GM18907 (cell line): ENCODE measurements at regions not wholly inside any gene's neighbourhood (a gene's known extent, or its start where the extent isn't known, plus 50 kb on each side); places are given as distances from the start of the nearest gene placed in this dataset.
"Not testable (repeated sequence)": the region's sequence is repeated elsewhere in the genome, so short reads cannot be mapped to it uniquely, and the experiment has no call there.

Source experiments
- ATAC-seq: cut with Tn5 transposase; IDR thresholded peaks from one replicate; pipeline ENCODE4 v1.9.1; 2021; ENCODE audit warnings: mild to moderate bottlenecking, moderate library complexity; ENCODE audit not compliant: unreplicated experiment

DNA sequence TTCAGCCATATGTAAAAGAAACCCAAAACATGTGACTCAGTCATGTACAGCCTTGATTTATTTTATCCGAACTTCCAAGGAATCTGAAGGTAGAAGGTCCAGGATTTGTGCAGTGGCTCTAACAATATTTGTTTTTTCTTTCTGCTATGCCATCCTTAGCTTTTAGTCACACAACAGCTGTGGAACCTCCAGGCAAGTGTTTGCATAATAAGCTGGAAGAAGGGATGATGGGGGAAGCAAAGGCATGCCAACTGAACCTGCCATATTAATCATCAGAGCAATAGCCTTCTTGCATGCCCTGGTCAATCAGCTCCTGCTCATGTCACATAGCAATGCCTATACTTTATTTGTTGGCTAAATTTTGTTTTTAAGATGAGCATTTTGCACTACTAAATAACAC, 444.7 kb upstream of the ARPP21 start:
- no peak for ATAC-seq

DNA sequence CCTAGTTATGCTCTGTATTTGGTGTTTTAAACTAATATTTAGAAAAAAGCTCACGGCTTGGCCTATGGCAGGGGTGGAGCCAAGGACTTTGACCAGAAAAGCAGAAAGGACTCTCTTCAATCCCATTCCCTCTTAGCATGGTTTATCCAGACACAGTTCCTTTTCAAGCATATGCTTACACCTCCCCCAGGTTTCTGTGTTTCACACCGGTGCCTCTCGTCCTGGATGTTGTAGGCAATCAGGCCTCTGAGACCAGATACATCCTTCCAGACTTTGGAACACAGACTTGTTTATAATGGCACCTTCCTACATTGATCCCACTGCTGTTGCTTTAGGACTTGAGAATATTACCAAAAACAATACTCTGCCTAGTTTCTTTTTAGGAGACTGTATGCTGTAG, 440.5 kb upstream of the ARPP21 start:
- ATAC-seq: no peak

DNA sequence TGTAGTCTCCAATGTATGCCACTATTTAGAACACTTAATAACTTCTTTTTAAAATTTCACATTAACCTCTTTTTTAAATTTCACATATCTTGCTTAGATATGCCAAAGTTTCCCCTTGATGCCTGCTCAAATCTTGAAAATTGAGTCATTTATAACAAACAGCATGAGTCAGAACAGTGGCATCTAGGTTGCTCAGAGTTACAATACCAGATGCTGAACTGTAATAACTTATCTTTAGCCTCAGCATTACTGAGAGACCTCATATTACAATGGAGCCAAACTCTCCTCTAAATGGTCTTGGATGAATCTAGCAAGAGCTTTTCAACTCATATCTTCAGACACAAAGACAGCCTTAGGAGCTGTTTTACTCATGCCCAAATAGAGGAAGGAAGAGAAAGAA, 439.3 kb upstream of the ARPP21 start:
- no peak for ATAC-seq

DNA sequence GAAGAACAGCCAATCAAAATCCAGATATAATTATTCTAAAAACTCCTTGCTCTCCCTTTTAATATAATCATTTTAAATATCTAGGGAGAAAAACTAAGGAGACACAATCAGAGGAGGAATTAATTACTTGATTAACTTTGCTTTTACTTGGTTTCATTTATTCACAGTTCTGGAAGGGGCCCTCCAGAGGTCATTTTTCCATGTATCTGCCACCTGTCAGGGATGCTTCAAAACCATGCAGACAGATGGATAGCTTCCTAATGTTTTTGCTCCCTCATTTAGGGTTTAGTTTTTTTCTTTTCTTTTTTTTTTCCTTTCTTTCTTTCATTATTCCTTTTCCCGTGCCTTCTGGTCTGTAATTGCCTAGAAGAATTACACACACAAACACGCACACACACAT, 438.1 kb upstream of the ARPP21 start:
- ATAC-seq: no peak

DNA sequence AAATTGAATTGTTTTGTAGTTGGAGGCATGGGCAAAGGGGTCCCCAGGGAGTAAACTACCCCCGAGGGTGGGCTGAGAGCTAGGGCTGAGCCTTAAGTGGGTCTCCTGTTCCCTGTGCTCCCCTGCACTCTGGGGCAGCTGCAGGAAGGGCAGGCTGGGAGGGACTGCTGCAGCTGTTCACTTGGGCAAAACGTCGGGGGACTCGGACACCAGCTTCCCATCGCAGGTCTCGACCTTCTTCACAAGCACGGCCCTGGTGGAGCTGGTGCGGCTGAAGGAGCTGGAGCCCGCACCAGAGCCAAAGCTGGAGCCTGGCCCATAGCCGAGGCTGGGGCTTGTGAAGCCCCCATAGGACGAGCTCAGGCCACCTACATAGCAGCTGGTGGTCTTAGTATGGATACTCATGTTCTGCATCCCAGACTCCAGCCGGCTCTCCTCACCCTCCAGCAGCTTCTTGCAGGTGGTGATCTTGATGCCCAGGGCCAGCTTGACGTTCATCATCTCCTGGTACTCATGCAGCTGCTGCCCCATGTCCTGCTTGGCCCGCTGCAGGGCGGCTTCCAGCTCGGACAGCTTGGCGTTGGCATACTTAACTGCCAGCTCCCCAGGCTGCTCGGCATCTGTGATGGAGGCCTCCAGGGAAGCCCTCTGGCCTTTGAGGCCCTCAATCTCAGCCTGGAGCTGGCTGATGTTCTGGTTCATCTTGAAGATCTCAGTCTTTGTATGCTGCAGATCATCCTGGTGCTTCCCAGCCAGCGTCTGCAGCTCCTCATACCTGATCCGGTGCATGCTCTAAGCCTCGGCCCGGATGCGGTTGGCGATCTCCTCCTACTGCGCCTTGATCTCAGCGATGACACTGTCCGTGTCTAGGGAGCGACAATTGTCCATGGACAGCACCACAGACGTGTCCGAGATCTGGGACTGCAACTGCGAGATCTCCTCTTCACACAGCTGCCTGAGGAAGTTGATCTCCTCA, 423.5 kb upstream of the ARPP21 start:
- ATAC-seq: no peak

DNA sequence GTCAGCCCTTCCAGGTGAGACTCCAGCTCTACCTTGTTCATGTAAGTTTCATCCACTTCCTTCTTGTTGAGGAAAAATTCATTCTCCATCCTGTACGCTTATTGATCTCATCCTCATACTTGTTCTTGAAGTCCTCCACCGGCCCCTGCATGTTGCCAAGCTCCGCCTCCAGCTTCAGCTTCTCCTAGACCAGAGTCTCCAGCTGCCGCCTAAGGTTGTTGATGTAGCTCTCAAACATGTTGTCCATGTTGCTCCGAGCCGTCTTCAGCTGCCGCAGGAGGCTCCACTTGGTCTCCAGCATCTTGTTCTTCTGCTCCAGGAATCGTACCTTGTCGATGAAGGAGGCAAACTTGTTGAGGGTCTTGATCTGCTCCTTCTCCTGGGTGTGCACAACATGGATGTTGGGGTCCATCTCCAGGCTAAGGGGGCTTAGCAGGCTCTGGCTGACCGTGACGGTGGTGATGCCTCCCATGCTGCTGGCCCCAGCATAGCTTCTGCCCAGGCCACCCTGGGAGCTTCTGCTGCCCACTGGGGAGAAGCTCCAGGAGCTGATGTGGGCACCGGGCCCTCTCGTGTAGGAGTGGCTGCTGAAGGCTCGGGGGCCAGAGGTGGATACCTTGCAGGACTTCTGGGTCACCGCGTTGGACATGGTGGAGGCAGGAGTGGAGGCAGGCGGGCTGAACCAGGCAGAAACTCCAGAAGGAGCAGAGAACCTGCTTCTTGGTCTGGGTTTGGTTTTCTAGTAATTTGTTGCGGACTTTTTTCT, 422.6 kb upstream of the ARPP21 start:
- ATAC-seq: no peak

DNA sequence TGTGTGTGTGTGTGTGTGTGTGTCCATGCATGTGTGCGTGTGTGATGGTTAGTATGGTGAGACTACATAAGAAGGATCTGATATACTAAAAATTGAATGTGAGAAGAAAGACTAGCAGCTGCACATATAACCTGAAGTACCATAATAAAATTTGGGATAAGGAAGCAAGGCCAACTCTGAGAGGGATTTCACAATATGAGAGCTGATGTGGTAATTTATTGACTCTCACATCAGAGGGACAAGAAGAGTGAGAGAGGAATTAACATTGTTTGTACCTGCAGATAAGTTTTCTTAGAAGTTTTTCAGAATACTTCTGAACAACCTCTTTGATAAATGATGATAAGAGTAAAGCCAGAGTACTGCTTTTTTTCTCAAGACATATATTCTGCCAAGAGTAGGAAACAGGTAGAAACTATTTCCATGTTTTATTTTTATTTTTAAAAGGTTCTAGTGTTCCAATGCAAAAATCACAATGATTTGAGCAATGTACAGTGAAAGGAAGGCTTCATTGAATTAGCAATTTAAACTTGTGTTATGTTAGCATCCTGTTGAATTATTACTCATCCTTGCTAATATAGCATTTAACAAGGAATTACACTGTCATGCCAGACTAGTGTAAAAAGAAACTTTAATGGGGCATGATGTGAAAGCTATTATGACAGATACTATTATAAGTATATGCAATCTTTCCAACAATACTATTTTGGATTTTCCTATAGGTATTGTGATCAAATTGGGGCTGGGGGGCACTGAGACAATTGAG, 415.5 kb upstream of the ARPP21 start:
- no peak for ATAC-seq

DNA sequence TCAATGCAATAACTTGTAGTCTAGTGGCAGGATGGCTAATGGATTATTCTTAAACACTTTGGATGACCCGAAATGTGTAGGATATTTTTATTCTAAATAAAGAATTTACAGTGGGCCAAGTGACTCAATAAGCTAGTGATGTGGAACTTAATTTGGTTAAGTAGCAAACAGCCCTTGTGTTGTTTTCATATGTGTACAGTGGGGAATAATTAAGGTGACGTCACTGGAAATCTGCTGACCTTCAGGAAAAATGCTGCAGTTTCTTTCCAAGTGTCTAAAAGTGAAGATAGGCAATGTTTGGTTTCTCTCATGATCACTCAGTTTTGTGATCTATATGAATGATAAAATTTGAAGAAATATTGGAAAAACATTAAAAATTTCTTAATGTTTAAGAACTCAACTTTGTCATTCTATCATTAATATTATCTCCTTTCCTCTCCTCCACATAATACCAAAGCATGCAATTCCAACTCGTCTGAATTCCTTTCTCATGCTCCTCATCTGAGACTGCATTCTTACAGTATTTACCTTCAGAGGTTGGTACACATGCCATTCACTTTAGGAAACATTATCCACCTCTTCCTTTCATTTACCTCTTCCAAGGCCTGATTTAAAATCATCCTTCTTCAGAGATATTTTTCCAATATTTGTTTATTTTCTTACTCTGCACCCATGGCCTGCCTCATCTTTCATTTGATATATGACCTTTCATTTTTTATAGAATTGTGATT, 414.6 kb upstream of the ARPP21 start:
- ATAC-seq: no peak

DNA sequence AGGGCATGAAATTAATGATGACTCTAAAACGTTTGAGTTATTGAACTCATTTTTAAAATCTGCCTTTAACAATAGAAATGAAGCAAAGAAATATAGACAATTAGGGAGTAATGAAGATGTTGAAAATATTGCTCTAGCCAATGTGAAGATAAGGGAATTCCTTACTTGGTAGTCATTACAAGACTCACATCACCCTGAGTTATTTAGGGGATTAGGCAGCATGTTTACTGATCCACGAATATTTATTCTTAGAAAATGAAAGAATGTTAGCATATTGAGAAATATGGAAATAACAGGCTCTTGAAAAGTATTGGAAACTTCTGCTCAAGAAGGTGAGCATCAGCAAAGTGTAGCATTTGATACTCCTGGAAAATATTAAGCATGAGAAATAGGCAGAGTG, 398.1 kb upstream of the ARPP21 start:
- ATAC-seq: no peak

DNA sequence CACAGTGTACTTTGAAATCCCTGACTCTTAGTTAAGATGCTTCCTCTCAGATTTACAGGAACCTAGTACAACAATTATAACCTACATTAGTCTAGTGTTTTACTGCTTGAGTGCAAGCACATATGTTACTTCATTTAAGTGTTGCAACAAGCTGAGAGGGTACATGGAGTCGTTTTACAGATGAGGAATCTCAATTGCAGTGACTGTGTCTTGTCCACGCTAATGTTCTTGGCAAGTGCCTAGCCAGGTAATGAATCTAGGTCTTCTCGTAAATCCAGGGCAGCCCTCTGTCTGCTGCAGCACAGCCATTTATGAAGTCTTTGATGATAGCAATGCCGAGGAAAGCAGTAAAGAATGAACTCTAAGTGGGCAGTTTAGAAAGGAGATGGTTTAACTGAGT, 384.4 kb upstream of the ARPP21 start:
- ATAC-seq: no peak

DNA sequence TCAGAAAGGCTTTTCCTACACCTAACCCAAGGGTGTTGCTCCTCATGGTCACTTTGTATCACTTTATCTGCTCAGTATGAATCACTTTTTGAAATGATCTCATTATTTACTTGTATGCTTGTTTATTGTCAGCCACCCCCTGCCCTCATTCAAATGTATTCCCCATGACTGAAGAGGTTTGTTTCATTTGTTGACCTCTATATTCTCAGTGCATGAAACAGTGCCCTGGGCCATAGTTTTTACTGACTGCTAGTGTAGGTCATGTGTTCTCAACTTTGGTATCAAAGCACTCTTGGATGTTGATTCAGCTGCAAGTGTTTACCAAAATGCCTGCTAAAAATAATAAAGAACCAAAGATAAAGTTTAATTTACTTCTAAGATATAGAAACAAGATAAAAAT, 381.7 kb upstream of the ARPP21 start:
- no peak for ATAC-seq

DNA sequence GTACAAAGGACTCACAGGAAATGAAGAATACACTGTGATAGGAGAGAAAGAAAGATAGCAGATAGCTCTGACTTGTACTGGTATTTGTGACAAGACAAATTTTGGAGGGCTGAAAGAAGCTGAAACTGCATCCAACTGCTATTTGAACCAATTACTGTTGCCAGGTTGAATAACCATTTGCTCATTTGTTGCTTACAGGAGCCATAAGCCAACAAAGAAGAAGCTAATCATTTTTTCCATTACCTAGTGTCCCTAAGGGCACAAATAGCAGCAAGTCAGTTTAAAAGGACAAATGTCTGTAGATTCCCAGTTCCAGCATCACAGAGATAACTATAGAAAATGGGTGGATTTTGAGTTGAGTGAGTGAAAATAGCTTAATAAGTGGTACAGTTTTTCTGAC, 376.9 kb upstream of the ARPP21 start:
- no peak for ATAC-seq

DNA sequence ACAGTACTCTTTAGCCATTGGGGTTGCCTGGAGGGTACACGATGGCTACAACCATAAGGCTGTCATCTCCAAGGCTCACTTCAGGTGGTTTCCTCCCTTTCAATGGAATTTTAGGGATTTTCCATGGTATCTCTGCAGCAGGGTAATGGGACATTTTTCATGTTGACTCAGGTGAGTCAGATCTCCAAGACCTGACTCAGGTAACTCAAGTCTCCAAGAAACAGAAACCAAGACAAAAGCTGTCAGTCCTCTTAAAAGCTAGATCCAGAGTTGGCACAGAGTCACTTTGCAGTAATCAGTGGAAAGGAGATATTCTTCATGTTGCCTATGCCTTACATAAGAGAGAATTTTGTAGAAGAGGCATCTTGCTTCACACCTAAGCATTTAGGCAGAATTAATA, 375.8 kb upstream of the ARPP21 start:
- ATAC-seq: no peak

DNA sequence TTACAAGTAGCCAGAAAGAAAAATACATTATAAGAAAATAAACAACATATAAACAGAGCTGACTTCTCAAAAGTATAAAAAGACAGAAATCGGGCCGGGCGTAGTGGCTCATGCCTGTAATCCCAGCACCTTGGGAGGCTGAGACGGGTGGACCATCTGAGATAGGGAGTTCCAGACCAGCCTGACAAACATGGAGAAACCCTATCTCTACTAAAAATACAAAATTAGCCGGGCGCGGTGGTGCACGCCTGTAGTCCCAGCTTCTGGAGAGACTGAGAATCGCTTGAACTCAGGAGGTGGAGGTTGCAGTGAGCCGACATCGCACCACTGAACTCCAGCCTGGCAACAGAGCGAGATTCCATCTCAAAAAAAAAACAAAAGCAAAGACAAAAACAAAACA, 373.3 kb upstream of the ARPP21 start:
- not testable (repeated sequence) for ATAC-seq

DNA sequence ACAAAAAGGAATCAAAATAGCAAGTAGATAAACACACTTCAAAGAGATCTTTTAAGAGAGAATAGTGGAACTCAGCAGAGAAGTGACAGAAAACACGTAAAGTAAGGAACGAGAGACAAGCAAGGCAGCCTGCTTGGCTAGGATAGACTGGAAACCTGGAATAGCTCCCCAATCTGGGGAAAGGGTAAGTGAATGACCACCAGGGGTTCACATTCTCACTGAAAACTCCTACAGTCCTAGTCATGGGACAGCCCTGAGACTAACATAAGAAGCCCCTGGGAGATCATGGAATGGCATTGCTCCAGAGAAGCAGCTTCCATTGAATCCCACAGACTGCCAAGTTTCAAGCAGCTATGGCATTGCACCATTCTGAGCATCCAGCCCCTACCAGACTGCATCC, 363.6 kb upstream of the ARPP21 start:
- no peak for ATAC-seq

DNA sequence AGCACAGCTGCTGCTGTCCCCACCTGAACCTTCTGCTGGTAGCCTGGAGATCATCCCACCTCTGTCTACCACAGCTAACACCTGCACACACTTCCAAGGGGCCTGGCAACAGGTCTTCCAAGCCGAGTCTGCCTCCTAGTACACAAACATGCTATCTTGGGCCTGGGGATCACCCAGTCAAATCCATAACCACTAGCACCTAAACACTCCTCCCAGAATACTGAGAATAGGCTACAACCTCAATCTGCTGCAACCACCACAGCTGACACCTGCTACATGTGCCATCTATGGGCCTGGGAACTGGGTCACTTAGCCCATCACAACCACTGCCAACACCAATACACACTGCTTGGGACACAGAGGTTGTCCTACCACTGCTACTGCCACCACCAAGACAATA, 362.8 kb upstream of the ARPP21 start:
- no peak for ATAC-seq

DNA sequence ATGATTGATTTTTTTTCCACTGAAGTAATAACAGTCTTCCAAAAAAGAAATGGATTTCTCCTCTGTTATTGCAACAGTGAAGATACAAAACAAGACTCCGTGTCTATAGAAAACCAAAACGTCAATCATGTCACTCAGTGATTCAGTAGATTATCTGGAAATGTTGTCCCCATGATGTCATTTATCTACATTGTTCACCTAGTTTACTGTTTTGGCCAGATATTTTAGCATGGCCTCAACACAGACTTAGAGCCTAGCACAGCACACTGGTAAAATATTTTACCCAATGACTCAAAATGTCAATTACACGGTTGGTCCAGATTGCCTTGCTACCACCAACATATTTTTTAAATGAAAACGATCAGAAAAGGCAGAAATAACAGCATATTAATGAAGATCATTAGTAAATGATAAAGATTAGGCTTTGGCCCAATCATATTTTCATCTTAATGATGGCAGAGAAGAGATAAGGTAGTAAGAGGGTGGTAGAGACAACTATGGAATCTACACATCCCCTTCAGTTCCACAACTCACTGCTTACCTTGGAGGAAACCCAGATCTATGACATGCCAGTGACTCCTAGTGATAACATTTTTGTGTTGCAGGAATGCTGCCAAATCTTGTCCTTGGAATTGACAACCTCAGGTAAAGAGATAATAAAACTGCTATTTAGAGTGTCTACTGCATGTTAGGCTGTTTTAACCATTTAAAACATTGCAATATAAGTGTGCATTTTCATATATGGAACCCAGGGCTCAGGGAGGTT, 347.7 kb upstream of the ARPP21 start:
- ATAC-seq: no peak

DNA sequence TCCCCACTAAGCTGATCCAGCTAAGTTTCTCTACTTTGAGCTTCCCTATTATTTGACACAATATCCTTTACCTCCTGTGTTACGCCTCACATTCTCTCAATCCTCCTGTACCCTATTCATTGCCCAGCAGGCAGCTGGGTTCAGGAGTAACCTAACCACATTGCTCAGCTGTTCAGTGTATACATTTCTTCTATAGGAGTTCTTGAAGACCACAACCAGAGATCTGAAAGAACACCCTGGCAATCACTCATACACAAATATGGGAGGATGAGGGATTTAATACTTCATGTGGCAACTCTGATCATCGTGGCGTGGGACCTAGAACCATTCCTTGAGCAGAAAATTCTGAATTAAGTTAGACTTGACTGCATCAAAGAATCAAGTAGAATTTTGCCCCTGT, 346.8 kb upstream of the ARPP21 start:
- no peak for ATAC-seq

DNA sequence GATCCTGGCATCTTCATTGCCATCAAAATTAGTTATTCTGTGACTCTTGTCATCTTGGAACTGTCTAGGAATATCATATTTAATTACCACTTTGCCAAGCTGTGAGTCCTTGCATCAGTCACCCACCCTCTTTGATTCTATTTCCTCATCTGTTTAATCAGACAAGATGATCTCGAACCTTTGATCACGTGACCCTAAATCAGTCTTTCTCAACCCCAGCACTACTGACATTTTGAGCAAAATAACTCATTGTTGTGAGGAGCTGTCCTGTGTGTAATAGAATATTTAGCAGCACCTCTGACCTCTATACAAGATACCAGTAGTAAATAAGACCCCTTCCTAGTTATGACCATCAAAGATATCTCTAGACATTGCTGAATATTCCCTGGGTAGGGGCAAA, 343.4 kb upstream of the ARPP21 start:
- no peak for ATAC-seq

DNA sequence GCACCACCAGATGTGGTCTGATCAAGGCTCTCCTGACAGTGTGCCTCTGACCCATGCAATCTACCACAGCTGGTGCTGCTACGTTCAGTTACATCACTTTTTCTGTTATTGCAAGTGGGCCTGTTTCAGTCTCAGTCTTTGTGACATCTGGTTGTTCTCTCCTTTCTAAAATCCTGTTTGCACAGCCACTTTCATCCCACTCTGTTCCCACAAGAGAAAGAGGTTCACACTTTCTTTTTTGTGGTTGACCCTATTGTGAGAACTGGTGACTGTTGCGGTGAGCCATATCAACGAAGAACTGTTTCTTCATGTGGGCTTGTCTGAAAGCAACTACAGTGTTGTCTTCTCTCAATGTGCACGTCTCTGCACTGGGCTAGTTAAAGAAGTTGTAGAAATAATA, 342.8 kb upstream of the ARPP21 start:
- ATAC-seq: no peak
